ENCODE measurements at regions not wholly inside any gene's neighbourhood (a gene's known extent, or its start where the extent isn't known, plus 50 kb on each side); places are given as distances from the start of the nearest gene placed in this dataset.

- TF ChIP-seq, protein P1, sequence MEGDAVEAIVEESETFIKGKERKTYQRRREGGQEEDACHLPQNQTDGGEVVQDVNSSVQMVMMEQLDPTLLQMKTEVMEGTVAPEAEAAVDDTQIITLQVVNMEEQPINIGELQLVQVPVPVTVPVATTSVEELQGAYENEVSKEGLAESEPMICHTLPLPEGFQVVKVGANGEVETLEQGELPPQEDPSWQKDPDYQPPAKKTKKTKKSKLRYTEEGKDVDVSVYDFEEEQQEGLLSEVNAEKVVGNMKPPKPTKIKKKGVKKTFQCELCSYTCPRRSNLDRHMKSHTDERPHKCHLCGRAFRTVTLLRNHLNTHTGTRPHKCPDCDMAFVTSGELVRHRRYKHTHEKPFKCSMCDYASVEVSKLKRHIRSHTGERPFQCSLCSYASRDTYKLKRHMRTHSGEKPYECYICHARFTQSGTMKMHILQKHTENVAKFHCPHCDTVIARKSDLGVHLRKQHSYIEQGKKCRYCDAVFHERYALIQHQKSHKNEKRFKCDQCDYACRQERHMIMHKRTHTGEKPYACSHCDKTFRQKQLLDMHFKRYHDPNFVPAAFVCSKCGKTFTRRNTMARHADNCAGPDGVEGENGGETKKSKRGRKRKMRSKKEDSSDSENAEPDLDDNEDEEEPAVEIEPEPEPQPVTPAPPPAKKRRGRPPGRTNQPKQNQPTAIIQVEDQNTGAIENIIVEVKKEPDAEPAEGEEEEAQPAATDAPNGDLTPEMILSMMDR (IDR thresholded peaks at IDR 0.05), result no peak
- TF ChIP-seq POLR2A (IDR thresholded peaks at IDR 0.05), result no peak
Measured at GRCh38 chr5:167822241-167822640, 469.2 kb upstream of the WWC1 start.
